HG02970 (cell line): ENCODE measurements at regions not wholly inside any gene's neighbourhood (a gene's known extent, or its start where the extent isn't known, plus 50 kb on each side); places are given as distances from the start of the nearest gene placed in this dataset.

Experiments used
- ATAC-seq: cut with Tn5 transposase; IDR thresholded peaks from one replicate; pipeline ENCODE4 v1.9.1; 2021; ENCODE audit warnings: mild to moderate bottlenecking, moderate library complexity, moderate number of reproducible peaks; ENCODE audit not compliant: unreplicated experiment, low FRiP score

- no peak for ATAC-seq
Observed at GRCh38 chr4:27327421-27328181, 467.0 kb downstream of the STIM2 start.

DNA sequence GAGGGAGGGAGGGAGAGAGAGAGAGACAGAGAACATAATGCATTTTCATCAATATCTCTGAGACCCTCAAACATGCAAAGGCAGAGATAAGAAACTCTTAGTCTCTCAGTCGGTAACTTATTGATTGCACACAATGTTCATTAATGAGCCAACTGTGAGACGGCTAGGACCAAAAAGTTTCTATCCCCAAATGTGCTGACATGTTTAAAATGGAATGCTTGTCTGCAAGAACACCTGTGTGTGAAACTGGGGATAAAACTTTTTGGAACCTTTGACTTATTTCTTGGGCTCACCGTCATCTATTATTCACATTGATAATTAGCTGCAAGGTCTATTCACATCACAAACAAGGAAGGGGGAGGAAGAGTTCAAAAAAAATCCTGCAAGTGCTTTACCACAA, 477.9 kb downstream of the STIM2 start:
- ATAC-seq: no peak

- ATAC-seq: no peak
Observed at GRCh38 chr4:27343411-27343810, 482.8 kb downstream of the STIM2 start.

DNA sequence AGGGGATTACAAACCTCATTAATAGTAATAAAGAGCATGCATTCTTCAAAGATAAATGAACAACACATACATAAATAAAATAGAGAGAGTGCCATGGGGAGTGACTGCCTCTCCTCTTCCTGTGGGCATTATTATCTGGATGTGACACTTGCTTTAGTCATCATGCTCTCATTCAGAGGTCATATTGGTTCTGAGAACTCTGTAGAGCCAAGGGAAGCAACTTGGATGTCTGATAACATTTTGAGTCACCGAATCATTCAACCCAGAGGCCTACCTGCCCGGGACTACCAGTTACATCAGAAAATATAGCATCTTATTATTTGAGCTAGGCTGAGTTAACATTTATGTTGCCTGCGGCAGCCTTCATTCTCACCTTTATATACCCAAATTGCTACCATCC, 489.5 kb downstream of the STIM2 start:
- no peak for ATAC-seq

- no peak for ATAC-seq
Observed at GRCh38 chr4:27357283-27357682, 496.6 kb downstream of the STIM2 start.

DNA sequence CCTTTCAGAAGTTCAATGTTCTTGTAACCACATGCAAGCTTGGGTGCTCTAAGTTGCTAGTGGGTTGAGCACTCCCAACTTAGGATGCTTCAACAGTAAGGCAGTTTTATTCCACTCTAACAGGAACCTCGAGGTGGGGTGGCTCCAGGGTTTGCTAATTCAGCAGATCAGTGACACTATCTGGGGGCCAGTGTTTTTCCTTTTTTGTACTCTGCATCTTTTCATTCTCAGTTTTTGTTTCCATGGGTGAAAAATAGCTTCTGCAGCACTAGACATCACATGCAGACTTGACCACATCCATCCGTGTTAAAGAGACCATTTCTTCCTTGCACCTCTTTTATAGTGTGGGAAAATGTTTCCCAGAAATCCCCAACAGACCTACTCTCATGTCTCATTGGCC, 497.6 kb downstream of the STIM2 start:
- ATAC-seq: no peak

DNA sequence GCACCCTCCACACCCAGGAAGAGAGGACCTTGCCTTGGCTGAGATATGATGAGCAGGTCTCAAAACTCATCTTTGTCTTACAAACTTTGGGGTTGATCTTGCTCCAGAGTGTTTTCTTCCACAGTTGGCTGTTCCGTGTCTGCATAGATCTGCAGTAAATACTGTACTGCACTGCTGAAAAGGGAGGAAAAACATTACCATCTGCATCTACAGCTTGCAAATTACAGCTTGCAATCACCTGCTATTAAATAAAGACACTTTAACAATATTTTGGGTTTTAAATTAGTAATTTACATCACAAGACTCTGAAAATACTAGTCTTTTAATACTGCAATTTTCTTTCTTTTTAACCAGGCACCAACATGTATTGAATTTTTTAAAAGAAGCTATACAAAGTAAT, 499.5 kb downstream of the STIM2 start:
- ATAC-seq: no peak

GRCh38 chr4:27360790-27361267, 500.2 kb downstream of the STIM2 start:
- no peak for ATAC-seq

- ATAC-seq: no peak
Observed at GRCh38 chr4:27364509-27364908, 503.9 kb downstream of the STIM2 start.

GRCh38 chr4:27366104-27366823, 505.6 kb downstream of the STIM2 start:
- no peak for ATAC-seq

DNA sequence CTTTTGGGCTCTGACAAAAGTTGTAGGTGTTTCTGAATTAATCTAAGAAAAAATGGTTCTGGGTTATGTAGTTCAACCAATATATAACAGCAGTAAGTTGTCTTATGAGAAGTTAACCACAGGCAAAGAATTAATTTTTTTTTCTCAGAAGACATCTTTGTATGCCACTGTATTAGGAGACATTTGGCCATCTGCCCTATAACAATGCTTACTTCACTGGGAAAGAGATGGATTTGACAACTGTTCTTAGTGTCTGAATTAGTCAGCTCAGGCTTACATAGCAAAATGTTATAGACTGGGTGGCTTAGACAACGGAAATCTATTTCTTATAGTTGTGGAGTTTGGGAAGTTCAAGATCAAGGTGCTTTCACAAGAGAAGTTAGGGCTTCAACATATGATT, 508.1 kb downstream of the STIM2 start:
- no peak for ATAC-seq

DNA sequence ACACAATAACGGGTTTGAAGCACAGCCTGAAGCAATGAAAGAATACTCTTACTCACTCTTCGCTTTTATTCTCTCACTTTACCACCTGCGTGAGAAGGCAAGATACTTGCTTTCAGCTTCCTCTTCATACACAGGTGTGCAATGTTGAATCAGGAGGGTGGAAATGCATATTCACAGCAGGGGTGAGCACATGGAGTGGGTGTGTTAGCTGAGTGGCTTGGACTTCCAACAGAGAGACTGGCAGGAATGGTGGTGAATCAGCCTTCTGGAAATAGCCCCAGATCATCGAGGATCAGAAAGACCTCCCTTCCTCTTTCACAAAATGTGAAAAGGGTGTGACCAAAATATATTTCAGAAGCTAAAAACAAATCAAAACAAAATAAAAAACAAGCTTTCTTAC, 521.2 kb downstream of the STIM2 start:
- no peak for ATAC-seq

- ATAC-seq: no peak
Observed at GRCh38 chr4:27387711-27388110, 527.1 kb downstream of the STIM2 start.

GRCh38 chr4:27397886-27398285, 537.2 kb downstream of the STIM2 start:
- no peak for ATAC-seq

GRCh38 chr4:27398631-27399310, 538.1 kb downstream of the STIM2 start:
- ATAC-seq: no peak

DNA sequence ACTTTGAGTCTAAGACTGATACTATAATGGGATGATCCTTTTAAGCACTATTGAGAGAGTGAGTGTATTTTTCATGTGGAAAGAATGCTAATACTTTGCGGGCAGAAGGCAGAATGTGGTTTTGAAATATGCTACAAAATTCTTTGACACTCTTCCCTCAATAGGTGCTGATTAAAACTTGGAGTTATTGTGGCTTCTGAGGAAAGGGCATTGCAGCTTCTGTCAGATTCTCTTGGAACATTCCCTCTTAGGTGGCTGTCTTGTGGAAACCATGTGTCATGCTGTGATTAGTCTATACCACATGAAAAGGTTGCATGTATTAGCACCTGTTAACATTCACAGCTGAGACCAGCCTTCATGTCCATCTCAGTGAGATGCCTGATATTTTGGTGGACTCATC, 547.0 kb downstream of the STIM2 start:
- ATAC-seq: no peak

GRCh38 chr4:27412613-27413012, 552.0 kb downstream of the STIM2 start:
- ATAC-seq: no peak

- no peak for ATAC-seq
Observed at GRCh38 chr4:27414887-27415731, 554.5 kb downstream of the STIM2 start.

- no peak for ATAC-seq
Observed at GRCh38 chr4:27428661-27429060, 568.0 kb downstream of the STIM2 start.

DNA sequence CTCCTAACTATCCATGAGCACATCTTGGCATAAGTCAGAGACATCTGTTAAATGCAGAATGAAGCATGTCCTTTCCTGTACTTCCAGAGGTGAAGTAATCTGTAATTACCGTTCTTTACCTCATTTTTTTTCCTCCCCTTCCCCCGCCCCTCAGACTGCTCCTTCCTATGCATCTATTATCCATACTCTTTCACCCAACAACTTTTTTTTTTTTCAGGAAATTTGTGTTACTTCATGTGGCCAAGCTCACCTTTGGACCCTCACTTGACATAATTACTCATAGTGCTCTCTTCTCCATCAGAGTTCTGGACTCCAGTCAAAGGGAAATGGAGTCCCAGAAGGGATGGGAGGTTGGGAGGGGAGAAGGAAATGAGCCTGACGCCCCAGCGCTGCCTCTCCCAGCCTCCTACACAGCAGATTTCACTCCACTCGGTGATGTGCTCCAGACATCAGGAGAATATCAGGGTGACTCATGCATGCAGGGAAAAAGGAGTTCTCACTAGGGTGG, 568.8 kb downstream of the STIM2 start:
- no peak for ATAC-seq
